ENCODE measurements at regions not wholly inside any gene's neighbourhood (a gene's known extent, or its start where the extent isn't known, plus 50 kb on each side); places are given as distances from the start of the nearest gene placed in this dataset.

GRCh38 chr1:239844833-239845232, 246.8 kb upstream of the FMN2 start:
- no peak for TF ChIP-seq CTCF (conservative IDR thresholded peaks at IDR 0.05; ENCODE audit: low read length)
- no peak overlapping the region for H3K4me3 ChIP-seq (ENCODE audit: low read length)
- DNase-seq (ENCODE audit: low read depth): no peak

GRCh38 chr1:239854922-239855321, 236.8 kb upstream of the FMN2 start:
- H3K4me3 ChIP-seq (ENCODE audit: low read length): no peak overlapping the region
- no peak for TF ChIP-seq CTCF (conservative IDR thresholded peaks at IDR 0.05; ENCODE audit: low read length)
- no peak for DNase-seq (ENCODE audit: low read depth)

- no peak for TF ChIP-seq CTCF (conservative IDR thresholded peaks at IDR 0.05; ENCODE audit: low read length)
- no peak overlapping the region for H3K4me3 ChIP-seq (ENCODE audit: low read length)
- DNase-seq (ENCODE audit: low read depth): no peak
Measured at GRCh38 chr1:239856067-239856466, 235.6 kb upstream of the FMN2 start.

GRCh38 chr1:239856924-239857323, 234.8 kb upstream of the FMN2 start:
- TF ChIP-seq CTCF (conservative IDR thresholded peaks at IDR 0.05; ENCODE audit: low read length): no peak
- no peak for DNase-seq (ENCODE audit: low read depth)

GRCh38 chr1:239858057-239858456, 233.6 kb upstream of the FMN2 start:
- H3K4me3 ChIP-seq (ENCODE audit: low read length): no peak overlapping the region
- no peak for TF ChIP-seq CTCF (conservative IDR thresholded peaks at IDR 0.05; ENCODE audit: low read length)
- DNase-seq (ENCODE audit: low read depth): no peak

More at GRCh38 chr1:239856924-239857323, 234.8 kb upstream of the FMN2 start:
- H3K4me3 ChIP-seq (ENCODE audit: low read length): no peak overlapping the region

GRCh38 chr1:239858529-239858928, 233.2 kb upstream of the FMN2 start:
- DNase-seq (ENCODE audit: low read depth): no peak
- no peak for TF ChIP-seq CTCF (conservative IDR thresholded peaks at IDR 0.05; ENCODE audit: low read length)

GRCh38 chr1:239861985-239862384, 229.7 kb upstream of the FMN2 start:
- no peak for TF ChIP-seq CTCF (conservative IDR thresholded peaks at IDR 0.05; ENCODE audit: low read length)
- no peak overlapping the region for H3K4me3 ChIP-seq (ENCODE audit: low read length)
- no peak for DNase-seq (ENCODE audit: low read depth)

More at GRCh38 chr1:239858529-239858928, 233.2 kb upstream of the FMN2 start:
- H3K4me3 ChIP-seq (ENCODE audit: low read length): no peak overlapping the region

Measured in AG10803 (cell line).